Amniotic epithelial cell (primary cell): ENCODE measurements at regions not wholly inside any gene's neighbourhood (a gene's known extent, or its start where the extent isn't known, plus 50 kb on each side); places are given as distances from the start of the nearest gene placed in this dataset.
A peak's percentile ranks its signal among the peaks of the same experiment; 100 is the strongest.

ENCODE experiments used
- DNase-seq: peaks from one replicate; pipeline ENCODE4 v3.0.0-alpha.2; 2010; ENCODE audit warnings: low read depth

GRCh38 chr10:105982735-105983134 lies 1181.8 kb downstream of the SORCS1 start:
- no peak for DNase-seq

- no peak for DNase-seq
These were observed 1182.8 kb downstream of the SORCS1 start for GRCh38 chr10:105981679-105982078.

GRCh38 chr10:105974803-105975456 lies 1189.6 kb downstream of the SORCS1 start:
- DNase-seq = peak; percentile 36

- DNase-seq = no peak
These were observed 1190.6 kb downstream of the SORCS1 start for GRCh38 chr10:105973902-105974301.

GRCh38 chr10:105973360-105973759 lies 1191.1 kb downstream of the SORCS1 start:
- DNase-seq = no peak

- no peak for DNase-seq
These were observed 1193.0 kb downstream of the SORCS1 start for GRCh38 chr10:105971460-105971859.

GRCh38 chr10:105969884-105970377 lies 1194.6 kb downstream of the SORCS1 start:
- DNase-seq = no peak

- DNase-seq = no peak
These were observed 1195.8 kb downstream of the SORCS1 start for GRCh38 chr10:105968666-105969065.

- no peak for DNase-seq
These were observed 1197.2 kb downstream of the SORCS1 start for GRCh38 chr10:105967256-105967655.

GRCh38 chr10:105965141-105965540 lies 1199.4 kb downstream of the SORCS1 start:
- no peak for DNase-seq

GRCh38 chr10:105964009-105964408 lies 1200.5 kb downstream of the SORCS1 start:
- no peak for DNase-seq

- DNase-seq = no peak
These were observed 1201.1 kb downstream of the SORCS1 start for GRCh38 chr10:105963334-105963884.

- DNase-seq = no peak
These were observed 1208.0 kb downstream of the SORCS1 start for GRCh38 chr10:105956550-105956949.

- no peak for DNase-seq
These were observed 1210.6 kb downstream of the SORCS1 start for GRCh38 chr10:105953861-105954260.

GRCh38 chr10:105953056-105953455 lies 1211.5 kb downstream of the SORCS1 start:
- no peak for DNase-seq

- peak; percentile 72 for DNase-seq
These were observed 1212.4 kb downstream of the SORCS1 start for GRCh38 chr10:105952153-105952552.

GRCh38 chr10:105950410-105950809 lies 1214.1 kb downstream of the SORCS1 start:
- peak; percentile 53 for DNase-seq

- DNase-seq = no peak
These were observed 1214.8 kb downstream of the SORCS1 start for GRCh38 chr10:105949721-105950120.

GRCh38 chr10:105925045-105925785 lies 1239.3 kb downstream of the SORCS1 start:
- no peak for DNase-seq

GRCh38 chr10:105921348-105921747 lies 1243.2 kb downstream of the SORCS1 start:
- no peak for DNase-seq

- DNase-seq = no peak
These were observed 1250.1 kb downstream of the SORCS1 start for GRCh38 chr10:105914432-105914831.

GRCh38 chr10:105908701-105909100 lies 1255.8 kb downstream of the SORCS1 start:
- DNase-seq = no peak

GRCh38 chr10:105885495-105885894 lies 1244.4 kb downstream of the SORCS3 start:
- no peak for DNase-seq
